Heart left ventricle (tissue), 16 donors: ENCODE measurements at regions not wholly inside any gene's neighbourhood (a gene's known extent, or its start where the extent isn't known, plus 50 kb on each side); places are given as distances from the start of the nearest gene placed in this dataset.

Experiments used
- ATAC-seq, 4 donors: fragments of 200-7000 bp; cut with Tn5 transposase; one replicate each; pipeline ENCODE4 v1.9.1; 2020 to 2022; ENCODE audit warnings: moderate library complexity in 4 of 4, mild to moderate bottlenecking in 3 of 4, moderate number of reproducible peaks in 1 of 4
- DNase-seq, 5 donors: peaks; one replicate each; pipeline ENCODE4 v3.0.0-alpha.2; 2020
- H3K27ac ChIP-seq, 12 donors: fragments of 200-600 bp; sonication (generic) in 4 of 12; one replicate each; pipeline versions ENCODE4 v1.5.0 to v1.8.0; 2016 to 2022; ENCODE audit warnings: mild to moderate bottlenecking in 2 of 12
- H3K27me3 ChIP-seq, 9 donors: fragments of 200-600 bp; sonication (generic) in 2 of 9; one replicate each; pipeline versions ENCODE4 v1.5.1 to v1.8.0; 2016 to 2022; ENCODE audit warnings: mild to moderate bottlenecking in 3 of 9
- H3K36me3 ChIP-seq, 9 donors: fragments of 200-600 bp; sonication (generic) in 2 of 9; one replicate each; pipeline versions ENCODE4 v1.5.0 to v1.8.0; 2018 to 2022; ENCODE audit warnings: mild to moderate bottlenecking in 2 of 9
- H3K4me1 ChIP-seq, 12 donors: fragments of 200-600 bp; sonication (generic) in 4 of 12; one replicate each; pipeline versions ENCODE4 v1.5.0 to v1.8.0; 2016 to 2022; ENCODE audit warnings: mild to moderate bottlenecking in 3 of 12
- H3K4me3 ChIP-seq, 12 donors: fragments of 200-600 bp; sonication (generic) in 4 of 12; one replicate each; pipeline versions ENCODE4 v1.5.0 to v1.8.0; 2017 to 2022; ENCODE audit warnings: mild to moderate bottlenecking in 9 of 12, moderate library complexity in 4 of 12
- H3K9me3 ChIP-seq, 12 donors: fragments of 200-600 bp; sonication (generic) in 4 of 12; one replicate each; pipeline versions ENCODE4 v1.5.0 to v1.8.0; 2016 to 2022; ENCODE audit warnings: mild to moderate bottlenecking in 1 of 12
- POLR2A ChIP-seq, 2 donors: fragments of 450-650 bp; IDR thresholded peaks; one replicate each; pipeline ENCODE4 v1.6.1; 2017; ENCODE audit warnings: antibody characterized with exemption in 2 of 2, mild to moderate bottlenecking in 2 of 2, moderate library complexity in 2 of 2
- WGBS, 4 donors: extraction: QIAGEN DNeasy Blood & Tissue Kit in 2 of 4; methylation state at CpG; one replicate each; pipeline versions ENCODE4 v1.1.5 to v1.1.7; 2013 to 2018; 5-methylcytosine and 5-hydroxymethylcytosine counted together
- intact Hi-C, 10 donors: fragments of 100-400 bp; cut with DNase I; formaldehyde crosslinking; loops; one replicate each; pipeline versions ENCODE4 v1.11.1 to v1.14.2; 2022
- TF ChIP-seq, protein P1 (sequence below), 12 donors: fragments of 200-600 bp; sonication (generic) in 4 of 12; IDR thresholded peaks; one replicate each; pipeline versions ENCODE4 v1.5.0 to v1.8.0; 2018 to 2022; ENCODE audit warnings: antibody characterized with exemption in 12 of 12, mild to moderate bottlenecking in 5 of 12
- donor health status: ischemic (EF 13 %, LVEDD 7.1; RV severe dilation, severe dysfunction).
- donor health status: healthy with polysubstance abuse.
- donor health status: DM: no; HTN: yes; CAD: no.
- donor health status: DM: no; HTN: no; CAD: no.
- donor health status: ischemic (EF 25% LVEDD 6.9; RV normal size, moderate dysfunction).
- donor health status: ischemic (EF 25% LVEDD 5.7; RV mildly dilated, moderate dysfunction).
- donor health status: healthy.
- donor health status: DM: yes; HTN: yes; CAD: no.
- donor health status: ischemic (EF 35%, LVEDD 5.7; RV mildly dilated, moderate dysfunction).
- donor health status: nonischemic (EF 11% LVEDD 7.7; RV severe dilation, severe dysfunction).
- donor health status: DM: yes; HTN: yes; CAD: no.
- donor health status: PGD.
- donor health status: ischemic (EF 29% LVEDD 5.4; RV normal size, mild dysfunction).
- donor health status: nonischemic (EF 23%, LVEDD 6.1; RV moderate dilation, normal function).

GRCh38 chr20:22464312-22465003 lies 119.9 kb downstream of the FOXA2 start:
- Histone ChIP-seq H3K27me3 (peaks cover 0 to 46% (median 0%) of the 10 kb centered on the region in 9 donors), H3K4me1 (no peaks in the 10 kb centered on the region), H3K36me3 (no peaks in the 10 kb centered on the region), H3K27ac (no peak overlapping the region), H3K4me3 (no peak overlapping the region), H3K9me3 (no peaks in the 10 kb centered on the region)
- intact Hi-C loops, result no loop called here
- TF ChIP-seq POLR2A (IDR thresholded peaks at IDR 0.05), result no peak
- TF ChIP-seq, protein P1, sequence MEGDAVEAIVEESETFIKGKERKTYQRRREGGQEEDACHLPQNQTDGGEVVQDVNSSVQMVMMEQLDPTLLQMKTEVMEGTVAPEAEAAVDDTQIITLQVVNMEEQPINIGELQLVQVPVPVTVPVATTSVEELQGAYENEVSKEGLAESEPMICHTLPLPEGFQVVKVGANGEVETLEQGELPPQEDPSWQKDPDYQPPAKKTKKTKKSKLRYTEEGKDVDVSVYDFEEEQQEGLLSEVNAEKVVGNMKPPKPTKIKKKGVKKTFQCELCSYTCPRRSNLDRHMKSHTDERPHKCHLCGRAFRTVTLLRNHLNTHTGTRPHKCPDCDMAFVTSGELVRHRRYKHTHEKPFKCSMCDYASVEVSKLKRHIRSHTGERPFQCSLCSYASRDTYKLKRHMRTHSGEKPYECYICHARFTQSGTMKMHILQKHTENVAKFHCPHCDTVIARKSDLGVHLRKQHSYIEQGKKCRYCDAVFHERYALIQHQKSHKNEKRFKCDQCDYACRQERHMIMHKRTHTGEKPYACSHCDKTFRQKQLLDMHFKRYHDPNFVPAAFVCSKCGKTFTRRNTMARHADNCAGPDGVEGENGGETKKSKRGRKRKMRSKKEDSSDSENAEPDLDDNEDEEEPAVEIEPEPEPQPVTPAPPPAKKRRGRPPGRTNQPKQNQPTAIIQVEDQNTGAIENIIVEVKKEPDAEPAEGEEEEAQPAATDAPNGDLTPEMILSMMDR (IDR thresholded peaks at IDR 0.05), result no peak
- DNase-seq, result no peak
- 81 to 87% (median 86%) methylated on average over 5 of the region's 5 CpGs for WGBS, 4 donors
- ATAC-seq, result no peak

- peaks cover 0 to 58% (median 0%) of the 10 kb centered on the region in 9 donors for H3K27me3 ChIP-seq
- no peak overlapping the region for H3K27ac ChIP-seq
- no peaks in the 10 kb centered on the region for H3K4me1 ChIP-seq
- TF ChIP-seq, protein P1 (IDR thresholded peaks at IDR 0.05), result no peak
- TF ChIP-seq POLR2A (IDR thresholded peaks at IDR 0.05), result no peak
- WGBS, 4 donors, result 52 to 59% (median 56%) methylated on average over 10 to 11 of the region's 11 CpGs
- intact Hi-C loops, result no loop called here
- H3K36me3 ChIP-seq, result no peaks in the 10 kb centered on the region
- ATAC-seq (no peak), DNase-seq (no peak)
- no peaks in the 10 kb centered on the region for H3K9me3 ChIP-seq
- no peak overlapping the region for H3K4me3 ChIP-seq
These were observed 121.1 kb downstream of the FOXA2 start for GRCh38 chr20:22462975-22463914.

- Histone ChIP-seq H3K4me3 (no peak overlapping the region), H3K27ac (no peak overlapping the region), H3K9me3 (no peaks in the 10 kb centered on the region), H3K27me3 (peaks cover 0 to 49% (median 0%) of the 10 kb centered on the region in 9 donors), H3K36me3 (no peaks in the 10 kb centered on the region), H3K4me1 (no peaks in the 10 kb centered on the region)
- no peak for DNase-seq
- TF ChIP-seq, protein P1 (IDR thresholded peaks at IDR 0.05), result no peak
- TF ChIP-seq POLR2A (IDR thresholded peaks at IDR 0.05), result no peak
- 80 to 89% (median 86%) methylated on average over 2 of the region's 2 CpGs for WGBS, 4 donors
- intact Hi-C loops, result no loop called here
- ATAC-seq, result no peak
These were observed 123.6 kb downstream of the FOXA2 start for GRCh38 chr20:22460803-22461202.

DNA sequence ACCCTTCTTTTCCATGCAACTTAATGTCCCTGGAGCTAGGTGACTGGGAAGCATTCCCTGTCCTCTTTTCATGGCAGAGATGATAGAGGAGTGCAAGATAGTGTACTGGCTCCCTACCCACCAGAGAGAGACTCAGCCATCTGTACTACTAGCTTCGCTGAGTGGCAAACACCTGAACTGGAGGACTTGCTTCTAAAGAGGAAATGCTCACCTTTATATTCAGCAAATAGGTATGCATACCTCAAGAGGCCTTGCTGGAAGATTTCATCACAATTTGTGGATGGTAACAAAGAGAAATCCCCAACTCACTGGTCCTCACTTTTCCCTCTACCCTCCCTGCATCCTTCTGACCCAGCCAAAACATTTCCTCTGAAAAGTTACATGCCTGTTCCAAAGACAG lies 124.1 kb downstream of the FOXA2 start:
- no peaks in the 10 kb centered on the region for H3K36me3 ChIP-seq
- no peak overlapping the region for H3K4me3 ChIP-seq
- H3K27ac ChIP-seq, result no peak overlapping the region
- TF ChIP-seq, protein P1 (IDR thresholded peaks at IDR 0.05), result no peak
- no peaks in the 10 kb centered on the region for H3K4me1 ChIP-seq
- intact Hi-C loops, result no loop called here
- H3K27me3 ChIP-seq, result peaks cover 0 to 45% (median 3%) of the 10 kb centered on the region in 9 donors
- 82 to 90% (median 86%) methylated on average over 1 of the region's 1 CpG for WGBS, 4 donors
- no peak for ATAC-seq
- no peaks in the 10 kb centered on the region for H3K9me3 ChIP-seq
- no peak for DNase-seq
